Prostate gland (tissue), 2 donors: ENCODE measurements at regions not wholly inside any gene's neighbourhood (a gene's known extent, or its start where the extent isn't known, plus 50 kb on each side); places are given as distances from the start of the nearest gene placed in this dataset.
A peak's percentile ranks its signal among the peaks of the same experiment; 100 is the strongest.

ENCODE experiments used
- DNase-seq: peaks from one replicate; pipeline ENCODE4 v3.0.0-alpha.2; 2019; ENCODE audit warnings: low spot score
- H3K27ac ChIP-seq, 2 donors: fragments of 200-600 bp; sonication (generic); 2 replicates each; pipeline ENCODE4 v1.5.1; 2017 to 2019
- H3K27me3 ChIP-seq: fragments of 200-600 bp; sonication (generic); replicated peaks from 2 replicates; pipeline ENCODE4 v1.5.1; 2019; ENCODE audit not compliant: insufficient read depth
- H3K36me3 ChIP-seq, 2 donors: fragments of 200-600 bp; sonication (generic); 1 replicate in 1 of 2; 2 replicates in 1 of 2; pipeline versions ENCODE4 v1.5.1 to v1.8.1; 2017 to 2019
- H3K4me1 ChIP-seq: fragments of 200-600 bp; sonication (generic); replicated peaks from 2 replicates; pipeline ENCODE4 v1.5.1; 2019
- H3K4me3 ChIP-seq, 2 donors: fragments of 200-600 bp; sonication (generic); 2 replicates each; pipeline ENCODE4 v1.5.1; 2017 to 2019
- H3K9me3 ChIP-seq: fragments of 200-600 bp; sonication (generic); 2 replicates; pipeline ENCODE4 v1.5.1; 2017
- POLR2A ChIP-seq: fragments of 450-650 bp; IDR thresholded peaks from one replicate; pipeline ENCODE4 v1.6.1; 2016; ENCODE audit warnings: antibody characterized with exemption, mild to moderate bottlenecking
- POLR2AphosphoS5 ChIP-seq: sonication (generic); formaldehyde crosslinking; IDR thresholded peaks from one replicate; pipeline ENCODE4 v1.6.1; 2017; ENCODE audit warnings: antibody characterized with exemption
- WGBS: methylation state at CpG from one replicate; pipeline ENCODE4 v1.1.5; 2018; 5-methylcytosine and 5-hydroxymethylcytosine counted together
- intact Hi-C: fragments of 100-400 bp; cut with DNase I; formaldehyde crosslinking; loops from one replicate; pipeline ENCODE4 v1.14.2; 2022
- TF ChIP-seq, protein P1 (sequence below), 4 experiments: fragments of 200-600 bp in 2 of 4; fragments of 450-650 bp in 2 of 4; sonication (generic) in 2 of 4; IDR thresholded peaks; 1 replicate in 3 of 4; 2 replicates in 1 of 4; pipeline ENCODE4 v1.5.1; 2016 to 2019; ENCODE audit warnings: antibody characterized with exemption in 4 of 4, mild to moderate bottlenecking in 2 of 4, moderate library complexity in 2 of 4

- WGBS = 75% methylated on average over 5 of the region's 5 CpGs
- Histone ChIP-seq H3K9me3 (no peaks in the 10 kb centered on the region), H3K27ac (no peak overlapping the region), H3K4me3 (no peak overlapping the region), H3K4me1 (peaks cover 7% of the 10 kb centered on the region), H3K27me3 (no peaks in the 10 kb centered on the region), H3K36me3 (no peaks in the 10 kb centered on the region)
- no peak for DNase-seq
- TF ChIP-seq POLR2AphosphoS5 (no peak), POLR2A (no peak)
- TF ChIP-seq, protein P1, sequence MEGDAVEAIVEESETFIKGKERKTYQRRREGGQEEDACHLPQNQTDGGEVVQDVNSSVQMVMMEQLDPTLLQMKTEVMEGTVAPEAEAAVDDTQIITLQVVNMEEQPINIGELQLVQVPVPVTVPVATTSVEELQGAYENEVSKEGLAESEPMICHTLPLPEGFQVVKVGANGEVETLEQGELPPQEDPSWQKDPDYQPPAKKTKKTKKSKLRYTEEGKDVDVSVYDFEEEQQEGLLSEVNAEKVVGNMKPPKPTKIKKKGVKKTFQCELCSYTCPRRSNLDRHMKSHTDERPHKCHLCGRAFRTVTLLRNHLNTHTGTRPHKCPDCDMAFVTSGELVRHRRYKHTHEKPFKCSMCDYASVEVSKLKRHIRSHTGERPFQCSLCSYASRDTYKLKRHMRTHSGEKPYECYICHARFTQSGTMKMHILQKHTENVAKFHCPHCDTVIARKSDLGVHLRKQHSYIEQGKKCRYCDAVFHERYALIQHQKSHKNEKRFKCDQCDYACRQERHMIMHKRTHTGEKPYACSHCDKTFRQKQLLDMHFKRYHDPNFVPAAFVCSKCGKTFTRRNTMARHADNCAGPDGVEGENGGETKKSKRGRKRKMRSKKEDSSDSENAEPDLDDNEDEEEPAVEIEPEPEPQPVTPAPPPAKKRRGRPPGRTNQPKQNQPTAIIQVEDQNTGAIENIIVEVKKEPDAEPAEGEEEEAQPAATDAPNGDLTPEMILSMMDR (IDR thresholded peaks at IDR 0.05) = no peak
- intact Hi-C loops = no loop called here
These were observed 659.3 kb downstream of the ACTL7B start for GRCh38 chr9:108196332-108197007.

DNA sequence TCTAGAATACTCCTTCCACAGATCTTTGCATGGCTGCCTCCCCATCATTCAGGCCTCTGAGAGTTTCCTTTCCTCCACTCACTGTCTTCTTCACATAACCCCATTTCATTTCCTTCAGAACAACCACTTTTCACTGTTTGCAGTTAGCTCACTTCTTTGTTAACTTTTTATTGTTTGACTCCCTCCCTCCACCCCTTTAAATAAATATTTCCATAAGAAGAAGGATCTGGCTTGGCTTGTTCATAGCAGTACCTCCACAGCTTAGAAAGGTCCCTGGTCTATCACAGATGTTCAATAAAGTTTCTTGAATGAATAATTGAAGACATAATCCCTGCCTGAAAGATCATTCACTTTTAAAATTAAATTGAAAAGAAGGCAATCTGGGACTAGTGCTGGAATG, 661.6 kb downstream of the ACTL7B start:
- Histone ChIP-seq H3K9me3 (no peaks in the 10 kb centered on the region), H3K27me3 (no peaks in the 10 kb centered on the region), H3K4me1 (peaks cover 7% of the 10 kb centered on the region), H3K36me3 (no peaks in the 10 kb centered on the region), H3K4me3 (no peak overlapping the region), H3K27ac (no peak overlapping the region)
- peak; percentile 40 for TF ChIP-seq POLR2AphosphoS5
- TF ChIP-seq, protein P1 (IDR thresholded peaks at IDR 0.05) = no peak
- TF ChIP-seq POLR2A = no peak
- DNase-seq = no peak
- intact Hi-C loops = no loop called here

GRCh38 chr9:108193026-108193710, 662.6 kb downstream of the ACTL7B start:
- no peaks in the 10 kb centered on the region for H3K27me3 ChIP-seq
- DNase-seq = no peak
- no peak overlapping the region for H3K4me3 ChIP-seq
- H3K36me3 ChIP-seq = no peaks in the 10 kb centered on the region
- intact Hi-C loops = no loop called here
- peaks cover 7% of the 10 kb centered on the region for H3K4me1 ChIP-seq
- H3K9me3 ChIP-seq = no peaks in the 10 kb centered on the region
- no peak overlapping the region for H3K27ac ChIP-seq
- 61% methylated on average over 8 of the region's 8 CpGs for WGBS
- TF ChIP-seq, protein P1 (IDR thresholded peaks at IDR 0.05) = no peak
- TF ChIP-seq POLR2AphosphoS5 = no peak
- no peak for TF ChIP-seq POLR2A

DNA sequence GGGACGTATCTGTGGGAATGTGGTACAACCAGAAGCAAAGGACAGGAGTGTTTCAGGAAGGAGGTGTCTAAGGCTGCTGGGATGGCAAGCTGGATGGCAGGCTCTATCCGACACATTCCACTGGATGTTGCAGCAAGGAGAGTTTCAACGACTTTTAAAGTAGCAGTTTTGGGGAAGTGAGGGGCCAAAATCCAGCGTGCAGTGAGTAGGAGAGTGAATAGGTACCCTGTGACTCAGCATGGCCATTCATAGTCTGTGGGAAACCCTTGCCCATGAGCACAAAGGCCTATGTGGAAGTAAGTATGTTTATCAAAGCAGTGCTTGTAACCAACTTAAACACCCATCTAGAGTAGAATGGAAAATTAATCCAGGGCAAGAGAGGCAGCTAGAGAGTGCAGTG, 664.7 kb downstream of the ACTL7B start:
- TF ChIP-seq, protein P1 (IDR thresholded peaks at IDR 0.05) = no peak
- no peak for TF ChIP-seq POLR2AphosphoS5
- TF ChIP-seq POLR2A = no peak
- no peak overlapping the region for H3K27ac ChIP-seq
- H3K27me3 ChIP-seq = no peaks in the 10 kb centered on the region
- no peaks in the 10 kb centered on the region for H3K36me3 ChIP-seq
- H3K4me3 ChIP-seq = no peak overlapping the region
- DNase-seq = no peak
- WGBS = 80% methylated on average over 4 of the region's 4 CpGs
- intact Hi-C loops = no loop called here
- peaks cover 7% of the 10 kb centered on the region for H3K4me1 ChIP-seq
- H3K9me3 ChIP-seq = no peaks in the 10 kb centered on the region

DNA sequence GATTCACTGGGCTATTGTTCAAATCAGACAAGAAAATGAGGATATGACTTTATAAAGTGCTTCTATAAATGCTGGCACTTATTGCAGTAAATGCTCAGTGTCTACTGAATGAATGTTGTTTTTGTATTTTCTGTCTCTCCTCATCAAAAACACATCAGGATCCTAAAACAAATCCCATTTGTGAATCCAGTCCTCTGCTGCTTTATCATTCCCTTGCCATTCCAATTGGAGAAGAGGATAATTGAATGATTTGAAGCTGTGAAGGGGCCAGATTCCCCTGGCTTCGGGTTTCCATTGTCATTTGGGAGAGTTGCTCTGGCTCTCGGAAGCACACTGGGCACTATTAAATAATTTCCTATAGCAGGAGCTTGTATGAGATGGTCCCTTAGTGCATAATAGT, 666.8 kb downstream of the ACTL7B start:
- WGBS = 74% methylated on average over 2 of the region's 2 CpGs
- H3K4me1 ChIP-seq = peaks cover 2% of the 10 kb centered on the region
- intact Hi-C loops = no loop called here

More for the DNA sequence above, 666.8 kb downstream of the ACTL7B start:
- H3K4me3 ChIP-seq = no peak overlapping the region
- H3K36me3 ChIP-seq = no peaks in the 10 kb centered on the region
- no peak overlapping the region for H3K27ac ChIP-seq
- H3K9me3 ChIP-seq = no peaks in the 10 kb centered on the region
- no peak for DNase-seq
- H3K27me3 ChIP-seq = no peaks in the 10 kb centered on the region
- TF ChIP-seq POLR2A (no peak), POLR2AphosphoS5 (no peak)
